Head of caudate nucleus (tissue), 42 donors: ENCODE measurements at regions not wholly inside any gene's neighbourhood (a gene's known extent, or its start where the extent isn't known, plus 50 kb on each side); places are given as distances from the start of the nearest gene placed in this dataset.

Experiments
- DNase-seq, 42 donors: peaks; one replicate each; pipeline versions ENCODE4 v3.0.0 to v3.0.0-alpha.2; 2020 to 2021; ENCODE audit warnings: mixed read lengths in 7 of 42
- intact Hi-C: fragments of 100-400 bp; cut with DNase I; formaldehyde crosslinking; loops from one replicate; pipeline ENCODE4 v1.15.0; 2022

DNA sequence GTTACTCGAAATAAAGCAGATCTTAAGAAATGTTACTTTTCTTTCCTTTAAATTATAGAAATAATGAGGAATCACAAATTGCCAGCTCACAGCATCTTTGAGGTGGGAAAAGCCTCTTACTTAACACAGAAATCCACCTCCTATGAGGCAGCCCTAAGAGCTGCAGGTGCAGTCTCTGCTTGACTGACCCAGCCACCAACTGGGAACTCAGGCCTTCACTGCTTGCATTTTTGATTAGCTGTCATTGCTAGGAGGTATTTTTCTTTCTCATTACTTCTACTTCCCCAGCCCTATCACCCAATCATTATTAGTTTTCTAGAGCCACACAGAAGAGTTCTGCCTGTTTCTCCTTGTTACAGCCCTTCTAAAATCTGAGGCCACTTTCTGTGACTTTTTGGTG is 416.5 kb upstream of the KLF4 start:
- DNase-seq = no peak
- intact Hi-C loops = no loop called here

GRCh38 chr9:107905308-107906020 is 415.9 kb upstream of the KLF4 start:
- intact Hi-C loops = no loop called here
- peak in 9 of 42 donors; percentile 17 to 61 (median 36) for DNase-seq

- intact Hi-C loops = no loop called here
- DNase-seq = no peak
Measured at GRCh38 chr9:107899961-107900330, 410.4 kb upstream of the KLF4 start.

- DNase-seq = no peak
- intact Hi-C loops = no loop called here
Measured at GRCh38 chr9:107898761-107899160, 409.2 kb upstream of the KLF4 start.

DNA sequence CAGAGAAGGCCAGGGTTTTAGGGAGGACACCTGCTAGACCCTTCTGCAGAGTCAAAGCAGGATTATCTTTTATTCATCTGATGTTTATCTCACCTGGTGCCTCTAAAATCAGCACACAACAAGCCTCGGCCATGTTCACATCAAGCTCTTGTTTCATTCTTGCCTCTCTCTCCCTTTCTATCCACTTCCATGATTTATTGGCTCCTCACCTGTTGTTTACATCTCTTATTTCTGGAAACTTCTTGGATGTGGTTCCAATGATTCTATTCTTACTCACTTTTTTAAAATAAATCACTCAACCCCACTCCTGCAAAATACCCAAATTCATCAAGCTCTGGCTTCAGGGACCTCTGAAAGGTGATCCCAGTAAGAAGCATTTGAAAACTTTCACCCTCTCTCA is 407.0 kb upstream of the KLF4 start:
- intact Hi-C loops = no loop called here
- no peak for DNase-seq

GRCh38 chr9:107895501-107896001 is 406.0 kb upstream of the KLF4 start:
- no peak for DNase-seq
- intact Hi-C loops = no loop called here

- DNase-seq = no peak
- intact Hi-C loops = no loop called here
Measured at GRCh38 chr9:107894572-107895261, 405.1 kb upstream of the KLF4 start.

DNA sequence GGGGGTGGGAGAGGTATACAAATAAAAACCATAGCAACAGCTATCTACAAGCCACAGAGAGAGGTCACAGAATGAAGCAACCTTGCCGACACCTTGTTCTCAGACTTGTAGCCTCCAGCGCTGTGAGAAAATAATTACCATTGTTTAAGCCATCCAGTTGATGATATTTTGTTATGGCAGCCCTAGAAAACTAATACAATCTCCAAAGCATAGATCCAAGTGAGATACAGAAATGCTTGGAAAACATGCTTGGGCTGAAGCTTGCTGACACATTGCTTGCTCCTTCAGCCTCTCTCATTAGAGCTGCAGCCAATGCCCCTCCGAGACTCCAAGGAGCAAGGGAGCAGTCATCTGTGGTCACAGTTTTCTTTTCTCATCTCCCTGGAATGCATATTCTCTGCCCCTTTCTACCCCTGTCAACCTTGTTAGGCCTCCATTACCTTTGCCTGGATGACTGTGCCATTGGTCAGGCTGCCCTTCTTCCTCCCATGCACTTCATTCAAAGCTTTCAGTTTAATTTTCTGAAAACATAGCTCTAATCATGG is 401.4 kb upstream of the KLF4 start:
- no peak for DNase-seq
- intact Hi-C loops = no loop called here

- intact Hi-C loops = no loop called here
- DNase-seq = no peak
Measured at GRCh38 chr9:107888773-107889227, 399.2 kb upstream of the KLF4 start.

DNA sequence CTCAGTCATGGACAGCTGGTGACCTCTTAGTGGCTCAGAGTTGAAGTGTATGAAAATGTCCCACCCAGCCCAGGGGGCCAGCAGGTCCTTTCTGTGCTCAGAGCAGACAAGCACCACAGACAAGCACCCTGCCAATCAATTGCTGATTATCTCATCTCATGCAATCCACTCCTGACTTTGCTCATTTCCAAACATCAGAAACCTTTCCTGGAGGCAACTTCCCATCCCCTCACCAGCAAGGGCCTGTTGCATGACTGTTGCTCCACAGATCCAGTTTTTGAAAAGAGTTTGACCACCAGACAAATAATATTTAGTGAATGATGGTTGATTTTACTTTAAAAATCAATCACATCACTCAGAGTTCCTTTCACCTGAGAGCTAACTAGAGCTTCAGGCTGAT is 397.3 kb upstream of the KLF4 start:
- DNase-seq = no peak
- intact Hi-C loops = no loop called here

DNA sequence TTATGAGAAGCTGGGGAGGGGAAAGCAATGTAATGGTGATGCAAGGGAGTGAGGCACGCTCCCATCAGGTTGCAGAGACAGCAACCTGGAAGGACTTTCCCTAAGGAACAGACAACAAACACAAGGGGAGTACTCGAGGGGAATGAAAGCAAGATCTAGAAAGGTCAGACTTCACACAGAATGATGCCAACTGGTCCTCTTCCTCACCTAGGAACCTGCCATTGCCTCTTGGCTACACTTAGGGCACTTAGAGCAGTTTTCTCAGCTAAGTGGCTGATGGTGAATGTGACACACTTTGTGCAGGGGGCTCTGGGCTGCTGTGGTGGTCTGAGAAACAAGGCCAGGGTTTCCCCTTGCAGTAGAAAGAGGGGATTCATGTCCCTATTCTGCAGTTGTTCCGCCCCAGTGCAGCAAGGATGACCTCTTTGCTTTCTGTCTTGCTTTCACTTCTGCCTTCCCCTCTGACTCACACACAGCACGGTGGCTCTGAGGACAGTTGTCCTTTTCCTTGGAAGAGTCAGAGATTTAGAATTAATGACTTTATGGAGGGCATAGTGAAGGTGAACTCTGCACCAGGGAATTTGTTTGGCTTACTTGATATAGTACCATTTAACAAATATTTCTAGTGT is 394.0 kb upstream of the KLF4 start:
- intact Hi-C loops = no loop called here
- no peak for DNase-seq

GRCh38 chr9:107881626-107882300 is 392.2 kb upstream of the KLF4 start:
- intact Hi-C loops = no loop called here
- DNase-seq = peak in 28 of 42 donors; percentile 7 to 60 (median 30)

- intact Hi-C loops = no loop called here
- no peak for DNase-seq
Measured at GRCh38 chr9:107878462-107878861, 388.9 kb upstream of the KLF4 start.

DNA sequence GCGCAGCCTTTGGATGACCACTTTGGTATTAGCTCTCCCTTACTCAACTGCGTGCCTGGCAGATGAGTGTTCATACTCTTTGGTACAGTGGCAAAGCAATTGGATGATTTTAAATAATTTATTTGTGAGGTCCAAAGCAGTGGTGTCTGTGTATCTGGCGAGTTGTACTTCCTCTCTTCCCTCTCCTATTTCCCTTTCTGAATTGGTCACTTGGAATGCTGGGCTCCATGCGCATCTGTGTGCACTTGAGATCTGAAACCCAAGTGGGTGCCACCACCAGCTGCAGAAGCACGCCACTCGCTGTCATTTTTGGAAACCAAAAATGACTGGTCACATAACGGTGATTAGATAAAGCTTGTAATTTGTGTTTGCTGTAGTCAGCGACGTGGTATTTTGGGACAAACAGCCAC is 386.0 kb upstream of the KLF4 start:
- no peak for DNase-seq

GRCh38 chr9:107874591-107875369 is 385.2 kb upstream of the KLF4 start:
- no peak for DNase-seq
- intact Hi-C loops = no loop called here

More for the DNA sequence above, 386.0 kb upstream of the KLF4 start:
- intact Hi-C loops = no loop called here

GRCh38 chr9:107874137-107874536 is 384.6 kb upstream of the KLF4 start:
- intact Hi-C loops = no loop called here
- no peak for DNase-seq

GRCh38 chr9:107872457-107873192 is 383.1 kb upstream of the KLF4 start:
- intact Hi-C loops = no loop called here
- no peak for DNase-seq
